Gastrocnemius medialis (tissue), 4 donors: ENCODE measurements at regions not wholly inside any gene's neighbourhood (a gene's known extent, or its start where the extent isn't known, plus 50 kb on each side); places are given as distances from the start of the nearest gene placed in this dataset.

Experiments used
- ATAC-seq, 2 donors: fragments of 150-250 bp; one replicate each; pipeline ENCODE4 v1.9.1; 2016
- DNase-seq, 2 donors: peaks; one replicate each; pipeline ENCODE4 v3.0.0-alpha.2; 2019
- H3K27ac ChIP-seq, 4 donors: fragments of 200-600 bp; sonication (generic); 1 replicate in 1 of 4; 2 replicates in 3 of 4; pipeline ENCODE4 v1.5.1; 2016 to 2018; ENCODE audit warnings: mild to moderate bottlenecking in 2 of 4, moderate library complexity in 1 of 4
- H3K27me3 ChIP-seq, 3 donors: fragments of 200-600 bp; sonication (generic) in 2 of 3; 1 replicate in 1 of 3; 2 replicates in 2 of 3; pipeline versions ENCODE4 v1.5.1 to v1.6.0; 2016 to 2019; ENCODE audit warnings: mild to moderate bottlenecking in 1 of 3, moderate library complexity in 1 of 3
- H3K36me3 ChIP-seq, 2 donors: fragments of 200-600 bp; sonication (generic) in 1 of 2; one replicate each; pipeline ENCODE4 v1.5.1; 2017 to 2018
- H3K4me1 ChIP-seq, 2 donors: fragments of 200-600 bp; sonication (generic) in 1 of 2; one replicate each; pipeline ENCODE4 v1.5.1; 2016 to 2017; ENCODE audit warnings: mild to moderate bottlenecking in 2 of 2
- H3K4me3 ChIP-seq, 4 donors: fragments of 200-600 bp; sonication (generic) in 3 of 4; 1 replicate in 1 of 4; 2 replicates in 3 of 4; pipeline ENCODE4 v1.5.1; 2016 to 2019; ENCODE audit warnings: mild to moderate bottlenecking in 2 of 4
- H3K9me3 ChIP-seq, 3 donors: fragments of 200-600 bp; sonication (generic) in 2 of 3; 1 replicate in 1 of 3; 2 replicates in 2 of 3; pipeline ENCODE4 v1.5.1; 2016 to 2019
- CTCF ChIP-seq, 5 experiments: fragments of 450-650 bp in 3 of 5; fragments of 200-600 bp in 2 of 5; sonication (generic) in 2 of 5; IDR thresholded peaks in 4 of 5; conservative IDR thresholded peaks in 1 of 5; 1 replicate in 4 of 5; 2 replicates in 1 of 5; pipeline ENCODE4 v1.5.1; 2016 to 2019; ENCODE audit warnings: antibody characterized with exemption in 5 of 5, mild to moderate bottlenecking in 3 of 5, moderate library complexity in 3 of 5
- POLR2A ChIP-seq, 2 donors: fragments of 450-650 bp; IDR thresholded peaks; one replicate each; pipeline ENCODE4 v1.6.1; 2017; ENCODE audit warnings: antibody characterized with exemption in 2 of 2, mild to moderate bottlenecking in 2 of 2, moderate library complexity in 2 of 2
- in situ Hi-C, 4 donors: fragments of 200-750 bp; cut with MboI; loops; one replicate each; pipeline versions ENCODE4 v1.15.0 to v1.8.0; 2017; ENCODE audit warnings: low sequenced_read_pairs in 4 of 4
- intact Hi-C: fragments of 100-400 bp; cut with DNase I; formaldehyde crosslinking; loops from one replicate; pipeline ENCODE4 v1.15.1; 2023; ENCODE audit warnings: low total_unique reads

GRCh38 chrX:20965270-20966044 lies 408.8 kb upstream of the CNKSR2 start:
- ATAC-seq (no peak), DNase-seq (no peak)
- intact Hi-C loops = no loop called here
- in situ Hi-C loops = no loop called here
- TF ChIP-seq CTCF (IDR thresholded peaks at IDR 0.05 in 4 of 5, conservative IDR thresholded peaks at IDR 0.05 in 1 of 5) (no peak), POLR2A (IDR thresholded peaks at IDR 0.05) (no peak)
- Histone ChIP-seq H3K4me3 (no peak overlapping the region), H3K9me3 (no peaks in the 10 kb centered on the region), H3K27ac (no peak overlapping the region), H3K4me1 (no peaks in the 10 kb centered on the region), H3K36me3 (no peaks in the 10 kb centered on the region), H3K27me3 (no peaks in the 10 kb centered on the region)

GRCh38 chrX:20954014-20954413 lies 420.2 kb upstream of the CNKSR2 start:
- no peak for DNase-seq
- Histone ChIP-seq H3K27me3 (no peaks in the 10 kb centered on the region), H3K4me1 (no peaks in the 10 kb centered on the region), H3K9me3 (no peaks in the 10 kb centered on the region), H3K27ac (no peak overlapping the region), H3K36me3 (no peaks in the 10 kb centered on the region), H3K4me3 (no peak overlapping the region)
- no peak for ATAC-seq
- in situ Hi-C loops = no loop called here
- TF ChIP-seq POLR2A (IDR thresholded peaks at IDR 0.05) (no peak), CTCF (IDR thresholded peaks at IDR 0.05 in 4 of 5, conservative IDR thresholded peaks at IDR 0.05 in 1 of 5) (no peak)
- intact Hi-C loops = no loop called here

GRCh38 chrX:20952180-20952579 lies 422.0 kb upstream of the CNKSR2 start:
- intact Hi-C loops = no loop called here
- Histone ChIP-seq H3K4me1 (no peaks in the 10 kb centered on the region), H3K27ac (no peak overlapping the region), H3K4me3 (no peak overlapping the region), H3K9me3 (no peaks in the 10 kb centered on the region), H3K27me3 (no peaks in the 10 kb centered on the region), H3K36me3 (no peaks in the 10 kb centered on the region)
- no peak for ATAC-seq
- no peak for DNase-seq
- in situ Hi-C loops = no loop called here
- TF ChIP-seq CTCF (IDR thresholded peaks at IDR 0.05 in 4 of 5, conservative IDR thresholded peaks at IDR 0.05 in 1 of 5) (no peak), POLR2A (IDR thresholded peaks at IDR 0.05) (no peak)

GRCh38 chrX:20951016-20951810 lies 423.0 kb upstream of the CNKSR2 start:
- no peak overlapping the region for H3K27ac ChIP-seq
- DNase-seq = no peak

More at GRCh38 chrX:20951016-20951810, 423.0 kb upstream of the CNKSR2 start:
- TF ChIP-seq CTCF (IDR thresholded peaks at IDR 0.05 in 4 of 5, conservative IDR thresholded peaks at IDR 0.05 in 1 of 5) (no peak), POLR2A (IDR thresholded peaks at IDR 0.05) (no peak)
- no peak for ATAC-seq
- H3K27me3 ChIP-seq = no peaks in the 10 kb centered on the region
- intact Hi-C loops = no loop called here
- in situ Hi-C loops = no loop called here
- H3K4me3 ChIP-seq = no peak overlapping the region
- no peaks in the 10 kb centered on the region for H3K4me1 ChIP-seq
- no peaks in the 10 kb centered on the region for H3K36me3 ChIP-seq
- no peaks in the 10 kb centered on the region for H3K9me3 ChIP-seq
